ENCODE measurements at regions not wholly inside any gene's neighbourhood (a gene's known extent, or its start where the extent isn't known, plus 50 kb on each side); places are given as distances from the start of the nearest gene placed in this dataset.

DNA sequence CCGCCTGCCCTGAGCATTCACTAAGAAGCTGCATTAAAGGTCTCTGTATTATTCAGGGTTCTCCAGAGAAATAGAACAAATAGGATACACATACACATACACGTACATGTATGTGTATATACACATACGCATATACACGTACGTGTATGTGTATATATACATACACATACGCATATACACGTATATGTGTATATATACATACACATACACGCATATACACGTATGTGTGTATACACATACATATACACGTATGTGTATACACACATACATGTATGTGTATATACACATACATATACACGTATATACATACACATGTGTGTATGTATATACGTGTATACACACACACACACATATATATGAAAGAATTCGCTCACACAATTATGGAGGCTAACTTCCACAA, 108.9 kb upstream of the BARHL2 start:
- in situ Hi-C loops (cut with HindIII; ENCODE audit: low pct_unique_long_range_greater_than_20kb, low sequenced_read_pairs) = no loop called here
- intact Hi-C loops (cut with micrococcal nuclease; ENCODE audit: unreplicated experiment) = no loop called here
- H3K27ac ChIP-seq (ENCODE audit: low read length) = no peak overlapping the region
- no peaks in the 10 kb centered on the region for H3K9me3 ChIP-seq (ENCODE audit: control insufficient read depth, insufficient read depth, low read depth, low read length)
- no peak for ATAC-seq
- no TSS peak for BruUV-seq (replicated peaks)
- H3K4me1 ChIP-seq (ENCODE audit: control insufficient read depth, insufficient read depth, low read length) = no peaks in the 10 kb centered on the region
- DNase-seq (ENCODE audit: low read depth, low spot score) = no peak
- H3K36me3 ChIP-seq (ENCODE audit: control insufficient read depth, insufficient read depth, low read length) = no peaks in the 10 kb centered on the region
- no peak for TF ChIP-seq POLR2AphosphoS5 (IDR thresholded peaks at IDR 0.05; ENCODE audit: low read depth, low read length)
- ChIA-PET POLR2A (no interaction called here), CTCF (interaction anchor here (0.5 kb wide), 1 partner anchor 26 kb away, joined by 13 read pairs; no protein-coding TSS in a partner anchor)
- no peak overlapping the region for H3K4me3 ChIP-seq (ENCODE audit: low read depth in 2 of 2, low read length in 2 of 2)
- peaks cover 6% of the 10 kb centered on the region for H3K27me3 ChIP-seq (ENCODE audit: control insufficient read depth, insufficient read depth, low read length)

- intact Hi-C loops (cut with micrococcal nuclease; ENCODE audit: unreplicated experiment) (no loop called here), in situ Hi-C loops (cut with HindIII; ENCODE audit: low pct_unique_long_range_greater_than_20kb, low sequenced_read_pairs) (no loop called here)
- no peak for DNase-seq (ENCODE audit: low read depth, low spot score)
- POLR2A ChIA-PET = no interaction called here
- Histone ChIP-seq H3K36me3 (ENCODE audit: control insufficient read depth, insufficient read depth, low read length) (no peaks in the 10 kb centered on the region), H3K9me3 (ENCODE audit: control insufficient read depth, insufficient read depth, low read depth, low read length) (no peaks in the 10 kb centered on the region), H3K27me3 (ENCODE audit: control insufficient read depth, insufficient read depth, low read length) (peaks cover 6% of the 10 kb centered on the region), H3K27ac (ENCODE audit: low read length) (no peak overlapping the region), H3K4me3 (ENCODE audit: low read depth in 2 of 2, low read length in 2 of 2) (no peak overlapping the region), H3K4me1 (ENCODE audit: control insufficient read depth, insufficient read depth, low read length) (no peaks in the 10 kb centered on the region)
- no peak for ATAC-seq
- CTCF ChIA-PET = no interaction called here
- no peak for TF ChIP-seq POLR2AphosphoS5 (IDR thresholded peaks at IDR 0.05; ENCODE audit: low read depth, low read length)
- TF ChIP-seq CTCF (IDR thresholded peaks at IDR 0.05) = no peak
- TF ChIP-seq SIN3A (IDR thresholded peaks at IDR 0.05; ENCODE audit: borderline replicate concordance, insufficient read depth, low read depth, low read length) = no peak
- no peak for TF ChIP-seq TCF7L2 (IDR thresholded peaks at IDR 0.05; ENCODE audit: low read depth, low read length)
- TF ChIP-seq REST (IDR thresholded peaks at IDR 0.05; ENCODE audit: insufficient read depth in 1 of 2, low read depth in 2 of 2, low read length in 1 of 2) = no peak
- BruUV-seq (replicated peaks) = no TSS peak
Observed at GRCh38 chr1:90824551-90824950, 107.4 kb upstream of the BARHL2 start.

DNA sequence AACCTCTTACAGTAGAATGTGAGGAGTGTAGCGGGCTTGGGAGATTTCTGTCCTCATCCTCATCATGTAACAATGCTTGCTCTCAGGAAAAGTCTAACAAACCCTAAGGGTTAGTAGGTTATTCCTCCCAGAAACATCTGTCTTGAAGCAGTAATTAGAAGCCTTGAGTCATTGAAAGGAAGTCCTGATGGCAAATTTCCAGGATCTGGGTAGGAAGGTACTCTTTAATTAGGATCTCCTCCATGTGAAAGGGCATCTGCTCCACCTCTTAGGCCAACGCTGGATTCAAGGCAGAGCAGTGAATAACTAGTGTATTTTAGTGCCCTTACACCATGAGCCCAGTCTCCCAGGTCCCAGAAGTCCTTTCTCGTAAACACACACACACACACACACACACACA, 106.6 kb upstream of the BARHL2 start:
- H3K36me3 ChIP-seq (ENCODE audit: control insufficient read depth, insufficient read depth, low read length) = no peaks in the 10 kb centered on the region
- intact Hi-C loops (cut with micrococcal nuclease; ENCODE audit: unreplicated experiment) = no loop called here
- H3K27me3 ChIP-seq (ENCODE audit: control insufficient read depth, insufficient read depth, low read length) = peaks cover 6% of the 10 kb centered on the region
- H3K4me1 ChIP-seq (ENCODE audit: control insufficient read depth, insufficient read depth, low read length) = no peaks in the 10 kb centered on the region
- ChIA-PET POLR2A (no interaction called here), CTCF (no interaction called here)
- no TSS peak for BruUV-seq (replicated peaks)
- H3K4me3 ChIP-seq (ENCODE audit: low read depth in 2 of 2, low read length in 2 of 2) = no peak overlapping the region
- ATAC-seq (no peak), DNase-seq (ENCODE audit: low read depth, low spot score) (no peak)
- no peak for TF ChIP-seq CTCF (IDR thresholded peaks at IDR 0.05)
- no peak for TF ChIP-seq POLR2AphosphoS5 (IDR thresholded peaks at IDR 0.05; ENCODE audit: low read depth, low read length)
- TF ChIP-seq REST (IDR thresholded peaks at IDR 0.05; ENCODE audit: insufficient read depth in 1 of 2, low read depth in 2 of 2, low read length in 1 of 2) = no peak
- TF ChIP-seq TCF7L2 (IDR thresholded peaks at IDR 0.05; ENCODE audit: low read depth, low read length) = no peak
- no peak overlapping the region for H3K27ac ChIP-seq (ENCODE audit: low read length)
- H3K9me3 ChIP-seq (ENCODE audit: control insufficient read depth, insufficient read depth, low read depth, low read length) = no peaks in the 10 kb centered on the region
- in situ Hi-C loops (cut with HindIII; ENCODE audit: low pct_unique_long_range_greater_than_20kb, low sequenced_read_pairs) = no loop called here
